Mucosa of stomach (tissue), 1 donor: ENCODE measurements at regions not wholly inside any gene's neighbourhood (a gene's known extent, or its start where the extent isn't known, plus 50 kb on each side); places are given as distances from the start of the nearest gene placed in this dataset.
"Not testable (repeated sequence)": the region's sequence is repeated elsewhere in the genome, so short reads cannot be mapped to it uniquely, and the experiment has no call there.

Experiments
- H3K27me3 ChIP-seq: one replicate; pipeline ENCODE4 v1.7.0; 2013; ENCODE audit warnings: mild to moderate bottlenecking, low read length; ENCODE audit not compliant: control insufficient read depth, insufficient read depth
- H3K36me3 ChIP-seq: one replicate; pipeline ENCODE4 v1.7.0; 2013; ENCODE audit warnings: low read length; ENCODE audit not compliant: control insufficient read depth, insufficient read depth
- H3K4me1 ChIP-seq: one replicate; pipeline ENCODE4 v1.7.0; 2013; ENCODE audit warnings: mild to moderate bottlenecking, low read length; ENCODE audit not compliant: control insufficient read depth, insufficient read depth
- H3K4me3 ChIP-seq: one replicate; pipeline ENCODE4 v1.7.0; 2013; ENCODE audit warnings: low read length
- H3K9ac ChIP-seq: one replicate; pipeline ENCODE4 v1.7.0; 2013; ENCODE audit warnings: mild to moderate bottlenecking, low read length, moderate library complexity
- H3K9me3 ChIP-seq: one replicate; pipeline ENCODE4 v1.7.0; 2013; ENCODE audit warnings: mild to moderate bottlenecking, low read length, moderate library complexity; ENCODE audit not compliant: control insufficient read depth
- donor health status: Pancreatic carcinoma.

- H3K9ac ChIP-seq, result no peak overlapping the region
- no peaks in the 10 kb centered on the region for H3K36me3 ChIP-seq
- no peaks in the 10 kb centered on the region for H3K4me1 ChIP-seq
- no peaks in the 10 kb centered on the region for H3K9me3 ChIP-seq
- H3K4me3 ChIP-seq, result no peak overlapping the region
- H3K27me3 ChIP-seq, result no peaks in the 10 kb centered on the region
These were observed 771.2 kb upstream of the CDH10 start for GRCh38 chr5:25415970-25416369.

DNA sequence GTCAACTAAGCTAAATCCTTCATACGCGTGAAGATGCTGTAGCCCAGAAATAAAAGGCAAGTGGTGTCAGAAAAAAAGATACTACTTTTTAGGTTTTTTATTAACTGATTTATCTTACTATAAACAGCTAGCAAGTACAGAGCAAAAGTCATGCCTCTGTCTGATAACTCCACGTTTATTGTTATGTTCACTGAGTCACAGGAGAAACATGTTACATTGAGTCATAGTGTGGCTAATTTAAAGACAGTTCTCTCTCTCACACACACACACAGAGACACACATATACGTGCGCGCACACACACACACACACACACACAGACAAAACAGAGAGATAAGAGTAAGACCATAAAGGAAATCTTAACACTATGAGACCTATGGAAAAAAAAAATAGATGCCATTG is 770.0 kb upstream of the CDH10 start:
- H3K4me3 ChIP-seq, result no peak overlapping the region
- no peaks in the 10 kb centered on the region for H3K27me3 ChIP-seq
- no peaks in the 10 kb centered on the region for H3K36me3 ChIP-seq
- H3K4me1 ChIP-seq, result no peaks in the 10 kb centered on the region
- H3K9me3 ChIP-seq, result no peaks in the 10 kb centered on the region
- H3K9ac ChIP-seq, result no peak overlapping the region

DNA sequence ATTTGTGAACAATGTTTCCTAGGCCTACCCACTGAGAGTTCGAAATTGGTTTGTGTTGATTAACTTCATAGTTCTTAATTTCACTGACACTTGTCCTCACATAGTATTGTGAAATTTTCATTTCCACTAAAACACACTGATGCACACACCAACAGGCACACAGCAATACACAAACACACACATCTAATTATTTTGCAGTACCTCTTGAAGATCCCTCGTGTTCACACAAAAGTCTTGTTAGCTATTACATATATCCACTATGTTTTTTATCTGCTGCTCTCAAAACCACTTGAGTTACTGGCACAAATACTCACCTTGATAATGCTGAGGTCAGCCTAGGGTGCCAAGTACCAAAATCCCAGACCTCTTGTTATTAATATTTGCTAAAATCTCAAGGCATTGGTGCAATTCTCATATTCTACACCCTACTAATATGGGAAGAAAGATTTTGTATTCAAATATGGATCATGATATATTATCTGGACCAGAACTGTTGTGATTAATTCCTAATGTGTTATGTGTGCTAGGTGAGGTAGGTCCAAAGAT is 767.4 kb upstream of the CDH10 start:
- no peaks in the 10 kb centered on the region for H3K36me3 ChIP-seq
- H3K4me1 ChIP-seq, result no peaks in the 10 kb centered on the region
- H3K27me3 ChIP-seq, result no peaks in the 10 kb centered on the region
- no peak overlapping the region for H3K4me3 ChIP-seq
- no peak overlapping the region for H3K9ac ChIP-seq
- H3K9me3 ChIP-seq, result no peaks in the 10 kb centered on the region

DNA sequence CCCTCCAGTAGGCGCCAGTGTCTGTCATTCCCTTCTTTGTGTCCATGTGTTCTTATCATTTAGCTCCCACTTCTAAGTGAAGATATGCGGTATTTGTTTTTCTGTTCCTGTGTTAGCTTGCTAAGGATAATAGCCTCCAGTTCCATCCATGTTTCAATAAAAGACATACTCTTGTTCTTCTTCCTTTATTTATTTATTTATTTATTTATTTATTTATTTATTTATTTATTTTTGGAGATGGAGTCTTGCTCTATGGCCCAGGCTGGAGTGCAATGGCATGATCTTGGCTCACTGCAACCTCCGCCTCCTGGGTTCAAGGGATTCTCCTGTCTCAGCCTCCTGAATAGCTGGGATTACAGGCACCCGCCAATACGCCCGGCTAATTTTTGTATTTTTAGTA is 762.6 kb upstream of the CDH10 start:
- H3K9me3 ChIP-seq, H3K4me1 ChIP-seq, H3K27me3 ChIP-seq, H3K9ac ChIP-seq, H3K4me3 ChIP-seq, H3K36me3 ChIP-seq: not testable (repeated sequence)

GRCh38 chr5:25405850-25406249 is 761.1 kb upstream of the CDH10 start:
- no peak overlapping the region for H3K4me3 ChIP-seq
- no peaks in the 10 kb centered on the region for H3K9me3 ChIP-seq
- H3K36me3 ChIP-seq, result no peaks in the 10 kb centered on the region
- no peak overlapping the region for H3K9ac ChIP-seq
- no peaks in the 10 kb centered on the region for H3K4me1 ChIP-seq
- no peaks in the 10 kb centered on the region for H3K27me3 ChIP-seq

- H3K36me3 ChIP-seq, result no peaks in the 10 kb centered on the region
These were observed 755.2 kb upstream of the CDH10 start for GRCh38 chr5:25399878-25400480.

GRCh38 chr5:25393957-25394356 is 749.2 kb upstream of the CDH10 start:
- H3K9ac ChIP-seq, result no peak overlapping the region
- H3K9me3 ChIP-seq, result no peaks in the 10 kb centered on the region
- H3K4me3 ChIP-seq, result no peak overlapping the region
- H3K36me3 ChIP-seq, result no peaks in the 10 kb centered on the region
- H3K27me3 ChIP-seq, result no peaks in the 10 kb centered on the region
- H3K4me1 ChIP-seq, result no peaks in the 10 kb centered on the region

More at GRCh38 chr5:25399878-25400480, 755.2 kb upstream of the CDH10 start:
- Histone ChIP-seq H3K4me3 (no peak overlapping the region), H3K9ac (no peak overlapping the region), H3K27me3 (no peaks in the 10 kb centered on the region), H3K4me1 (no peaks in the 10 kb centered on the region), H3K9me3 (no peaks in the 10 kb centered on the region)

GRCh38 chr5:25393256-25393655 is 748.5 kb upstream of the CDH10 start:
- no peaks in the 10 kb centered on the region for H3K36me3 ChIP-seq
- H3K4me1 ChIP-seq, result no peaks in the 10 kb centered on the region
- no peaks in the 10 kb centered on the region for H3K27me3 ChIP-seq
- H3K4me3 ChIP-seq, result no peak overlapping the region
- H3K9ac ChIP-seq, result no peak overlapping the region
- H3K9me3 ChIP-seq, result no peaks in the 10 kb centered on the region

DNA sequence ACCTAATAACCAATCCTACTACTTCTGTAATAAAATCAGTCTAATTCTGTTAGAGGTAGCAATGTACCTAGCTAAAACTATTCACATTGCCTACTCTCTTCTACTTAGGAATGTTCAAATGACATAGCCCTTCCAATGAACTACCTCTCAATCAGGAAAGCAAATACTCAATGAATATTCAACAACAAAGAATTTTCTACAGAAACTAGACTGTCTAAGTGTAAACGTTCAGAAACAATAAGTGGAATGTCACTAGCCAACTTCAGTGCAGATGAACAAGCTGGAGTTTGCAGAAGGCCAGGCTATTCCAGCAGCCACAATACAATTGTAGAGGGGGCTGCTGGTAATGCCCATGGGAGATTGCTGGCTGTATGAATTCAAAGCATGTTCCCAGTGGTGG is 743.2 kb upstream of the CDH10 start:
- Histone ChIP-seq H3K36me3 (no peaks in the 10 kb centered on the region), H3K9ac (no peak overlapping the region), H3K4me3 (no peak overlapping the region), H3K27me3 (no peaks in the 10 kb centered on the region), H3K9me3 (no peaks in the 10 kb centered on the region), H3K4me1 (no peaks in the 10 kb centered on the region)

DNA sequence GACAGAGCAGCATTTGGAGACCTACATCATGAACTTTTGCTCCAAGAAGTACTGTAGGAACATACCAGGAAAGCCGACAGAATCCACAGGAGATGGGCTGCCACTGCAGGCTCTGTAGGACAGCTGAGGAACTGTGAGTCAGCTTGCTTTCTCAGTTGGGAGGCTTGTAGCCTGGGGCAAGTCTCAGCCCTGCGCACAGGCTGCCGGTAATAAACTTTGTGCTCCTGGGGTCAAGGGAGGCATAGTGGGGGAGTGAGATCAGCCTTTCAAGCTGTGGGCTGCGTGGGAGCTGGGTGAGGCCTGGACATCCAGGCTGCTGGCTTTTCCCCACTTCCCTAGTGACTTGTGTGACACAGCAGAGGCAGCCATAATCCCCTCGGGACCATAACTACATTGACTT is 718.0 kb upstream of the CDH10 start:
- Histone ChIP-seq H3K4me3 (no peak overlapping the region), H3K9ac (no peak overlapping the region), H3K27me3 (no peaks in the 10 kb centered on the region), H3K9me3 (no peaks in the 10 kb centered on the region), H3K4me1 (no peaks in the 10 kb centered on the region), H3K36me3 (no peaks in the 10 kb centered on the region)

DNA sequence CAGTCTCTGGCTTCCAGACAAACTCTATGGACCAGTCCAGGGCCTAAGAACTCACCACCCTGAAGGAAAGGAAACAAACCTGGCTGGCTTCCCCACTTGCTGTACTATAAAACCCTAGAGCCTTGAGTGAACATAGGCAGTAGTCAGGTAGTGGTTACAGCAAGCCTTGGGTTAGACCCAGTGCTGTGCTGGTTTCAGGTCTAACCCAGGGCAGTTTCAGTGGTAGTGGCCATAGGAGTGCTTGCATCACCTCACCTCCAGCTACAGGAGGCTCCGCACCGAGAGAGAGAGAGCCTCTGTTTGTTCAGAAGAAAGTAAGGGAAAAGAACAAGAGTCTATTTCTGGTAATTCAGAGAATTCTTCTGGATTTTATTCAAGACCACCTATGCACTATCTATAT is 714.1 kb upstream of the CDH10 start:
- Histone ChIP-seq H3K36me3 (no peaks in the 10 kb centered on the region), H3K4me1 (no peaks in the 10 kb centered on the region), H3K9me3 (no peaks in the 10 kb centered on the region), H3K27me3 (no peaks in the 10 kb centered on the region), H3K9ac (no peak overlapping the region), H3K4me3 (no peak overlapping the region)

DNA sequence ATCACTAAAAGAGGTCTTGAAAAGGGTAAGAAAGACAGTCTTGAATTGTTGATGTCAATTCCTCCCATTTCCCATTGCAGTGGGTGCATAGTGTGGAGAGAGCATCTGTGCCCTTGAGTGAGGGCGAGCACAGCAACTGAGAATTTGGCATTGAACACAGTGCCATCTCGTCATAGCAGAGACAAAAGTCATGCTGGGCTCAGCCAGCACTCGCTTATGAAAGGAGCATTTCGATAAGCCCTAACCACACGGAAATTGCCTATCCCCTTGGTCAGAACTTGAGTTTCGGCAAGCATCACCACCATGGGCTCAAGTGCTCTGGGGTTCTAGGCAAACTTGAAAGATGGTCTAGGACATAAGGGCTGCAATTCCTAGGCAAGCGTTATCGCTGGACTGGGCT is 712.8 kb upstream of the CDH10 start:
- Histone ChIP-seq H3K4me3 (no peak overlapping the region), H3K27me3 (no peaks in the 10 kb centered on the region), H3K9me3 (no peaks in the 10 kb centered on the region), H3K9ac (no peak overlapping the region), H3K36me3 (no peaks in the 10 kb centered on the region), H3K4me1 (no peaks in the 10 kb centered on the region)

DNA sequence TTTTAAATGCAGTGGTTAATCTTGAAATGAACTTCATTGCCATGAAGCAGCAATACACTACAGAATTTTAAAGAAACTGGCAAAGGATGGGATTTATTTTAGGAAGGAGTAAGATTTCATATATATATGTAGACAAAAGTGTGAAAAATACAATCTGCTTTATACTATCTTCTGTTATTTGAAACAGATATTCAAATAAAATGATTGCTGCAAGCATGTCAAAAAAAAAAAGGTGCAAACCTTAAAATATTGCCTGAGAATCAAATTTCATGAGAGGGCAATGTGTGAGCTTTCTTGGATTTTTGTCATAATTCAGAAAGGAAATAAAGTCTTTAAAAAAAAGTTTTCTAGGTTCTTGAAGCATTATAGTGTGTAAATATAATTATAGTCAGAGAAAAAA is 705.0 kb upstream of the CDH10 start:
- Histone ChIP-seq H3K4me1 (no peaks in the 10 kb centered on the region), H3K36me3 (no peaks in the 10 kb centered on the region), H3K27me3 (no peaks in the 10 kb centered on the region), H3K9me3 (no peaks in the 10 kb centered on the region), H3K4me3 (no peak overlapping the region), H3K9ac (no peak overlapping the region)
